KMS-11 (cell line): ENCODE measurements at regions not wholly inside any gene's neighbourhood (a gene's known extent, or its start where the extent isn't known, plus 50 kb on each side); places are given as distances from the start of the nearest gene placed in this dataset.

Source experiments
- H2AFZ ChIP-seq: fragments of 200-600 bp; sonication (generic); 2 replicates; pipeline ENCODE4 v1.6.1; 2016; ENCODE audit warnings: antibody characterized with exemption, mixed run types, low read depth
- H3K27ac ChIP-seq: fragments of 200-600 bp; sonication (generic); 2 replicates; pipeline ENCODE4 v1.6.1; 2016; ENCODE audit warnings: mild to moderate bottlenecking, mixed run types
- H3K27me3 ChIP-seq: fragments of 200-600 bp; sonication (generic); 2 replicates; pipeline ENCODE4 v1.6.1; 2017; ENCODE audit warnings: mild to moderate bottlenecking, low read depth, mixed run types, moderate library complexity; ENCODE audit not compliant: insufficient read depth
- H3K36me3 ChIP-seq: fragments of 200-600 bp; sonication (generic); 2 replicates; pipeline ENCODE4 v1.6.1; 2017; ENCODE audit warnings: mild to moderate bottlenecking, mixed run types; ENCODE audit not compliant: insufficient read depth
- H3K4me1 ChIP-seq: fragments of 200-600 bp; sonication (generic); 2 replicates; pipeline ENCODE4 v1.6.1; 2016; ENCODE audit warnings: mild to moderate bottlenecking, low read depth, mixed run types; ENCODE audit not compliant: poor library complexity, severe bottlenecking
- H3K4me2 ChIP-seq: fragments of 200-600 bp; sonication (generic); 2 replicates; pipeline ENCODE4 v1.7.0; 2016; ENCODE audit warnings: mild to moderate bottlenecking, mixed run types
- H3K4me3 ChIP-seq: fragments of 200-600 bp; sonication (generic); IDR thresholded peaks from 2 replicates; pipeline ENCODE4 v1.6.1; 2017; ENCODE audit warnings: low read depth, low read length, mixed read lengths; ENCODE audit not compliant: insufficient read depth
- H3K79me2 ChIP-seq: fragments of 200-600 bp; sonication (generic); 2 replicates; pipeline ENCODE4 v1.6.1; 2016; ENCODE audit warnings: low read depth, mixed run types; ENCODE audit not compliant: insufficient read depth
- H3K9ac ChIP-seq: fragments of 200-600 bp; sonication (generic); 2 replicates; pipeline ENCODE4 v1.6.1; 2016; ENCODE audit warnings: mild to moderate bottlenecking, mixed run types
- H4K20me1 ChIP-seq: fragments of 200-600 bp; sonication (generic); 2 replicates; pipeline ENCODE4 v1.6.1; 2016; ENCODE audit warnings: mild to moderate bottlenecking, mixed run types; ENCODE audit not compliant: insufficient read depth
- CTCF ChIP-seq: fragments of 200-600 bp; sonication (generic); conservative IDR thresholded peaks from 2 replicates; pipeline ENCODE4 v1.6.1; 2017; ENCODE audit warnings: low read depth, mild to moderate bottlenecking, antibody characterized with exemption, low read length, moderate library complexity, mixed read lengths

GRCh38 chr7:115297656-115298055, 375.8 kb downstream of the MDFIC start:
- H4K20me1 ChIP-seq: no peaks in the 10 kb centered on the region
- no peak overlapping the region for H3K4me2 ChIP-seq
- H3K36me3 ChIP-seq: no peaks in the 10 kb centered on the region
- no peak overlapping the region for H2AFZ ChIP-seq
- H3K79me2 ChIP-seq: no peaks in the 10 kb centered on the region
- no peak overlapping the region for H3K27ac ChIP-seq
- no peak for TF ChIP-seq CTCF
- H3K4me3 ChIP-seq: no peak overlapping the region
- no peaks in the 10 kb centered on the region for H3K4me1 ChIP-seq
- H3K27me3 ChIP-seq: no peaks in the 10 kb centered on the region
- H3K9ac ChIP-seq: no peak overlapping the region

DNA sequence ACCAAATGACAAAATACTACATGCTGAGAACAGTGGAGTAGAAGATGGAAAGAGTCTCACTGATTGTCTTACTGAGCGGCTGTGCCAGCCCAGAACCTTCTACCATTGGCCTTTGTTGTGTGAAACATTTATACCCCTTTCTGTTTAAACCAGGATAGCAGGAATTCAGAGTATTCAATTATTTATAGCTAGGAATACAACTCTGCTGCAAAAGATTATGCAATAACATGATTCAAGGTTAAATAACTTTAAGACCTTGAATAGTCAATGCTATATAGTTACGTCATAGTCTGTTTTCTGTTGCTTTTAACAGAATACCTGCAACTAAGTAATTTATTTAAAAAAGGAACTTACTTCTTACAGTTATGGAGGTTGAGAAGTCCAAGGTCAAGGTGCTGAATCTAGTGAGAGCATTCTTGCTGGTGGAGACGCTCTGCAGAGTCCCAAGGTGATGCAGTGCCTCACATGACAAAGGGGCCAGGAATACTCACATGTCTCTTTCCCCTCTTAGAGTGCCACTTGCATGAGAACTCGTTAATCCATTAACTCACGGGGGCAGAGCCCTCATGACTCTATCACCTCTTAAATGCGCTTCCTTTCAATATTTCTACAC, 371.8 kb downstream of the MDFIC start:
- no peak overlapping the region for H3K9ac ChIP-seq
- no peaks in the 10 kb centered on the region for H4K20me1 ChIP-seq
- TF ChIP-seq CTCF: no peak
- H2AFZ ChIP-seq: no peak overlapping the region
- no peak overlapping the region for H3K4me2 ChIP-seq
- no peaks in the 10 kb centered on the region for H3K27me3 ChIP-seq
- H3K79me2 ChIP-seq: no peaks in the 10 kb centered on the region
- H3K4me1 ChIP-seq: no peaks in the 10 kb centered on the region
- H3K36me3 ChIP-seq: no peaks in the 10 kb centered on the region
- no peak overlapping the region for H3K27ac ChIP-seq
- H3K4me3 ChIP-seq: no peak overlapping the region

GRCh38 chr7:115292381-115292780, 370.5 kb downstream of the MDFIC start:
- Histone ChIP-seq H3K27me3 (no peaks in the 10 kb centered on the region), H4K20me1 (no peaks in the 10 kb centered on the region), H3K4me3 (no peak overlapping the region), H3K27ac (no peak overlapping the region), H3K4me1 (no peaks in the 10 kb centered on the region), H3K79me2 (no peaks in the 10 kb centered on the region), H3K9ac (no peak overlapping the region), H3K4me2 (no peak overlapping the region), H3K36me3 (no peaks in the 10 kb centered on the region), H2AFZ (no peak overlapping the region)
- no peak for TF ChIP-seq CTCF

GRCh38 chr7:115289971-115290370, 368.1 kb downstream of the MDFIC start:
- Histone ChIP-seq H3K27ac (no peak overlapping the region), H3K9ac (no peak overlapping the region), H3K27me3 (no peaks in the 10 kb centered on the region), H3K79me2 (no peaks in the 10 kb centered on the region), H3K4me2 (no peak overlapping the region), H4K20me1 (no peaks in the 10 kb centered on the region), H2AFZ (no peak overlapping the region), H3K4me1 (no peaks in the 10 kb centered on the region), H3K36me3 (no peaks in the 10 kb centered on the region), H3K4me3 (no peak overlapping the region)
- no peak for TF ChIP-seq CTCF
